Right lobe of liver (tissue), 4 donors: ENCODE measurements at regions not wholly inside any gene's neighbourhood (a gene's known extent, or its start where the extent isn't known, plus 50 kb on each side); places are given as distances from the start of the nearest gene placed in this dataset.

ENCODE experiments used
- CTCF ChIP-seq, 4 donors: fragments of 200-600 bp in 3 of 4; fragments of 450-650 bp in 1 of 4; IDR thresholded peaks; one replicate each; pipeline versions ENCODE4 v1.5.1 to v1.8.0; 2016 to 2022; ENCODE audit warnings: antibody characterized with exemption in 4 of 4, mild to moderate bottlenecking in 2 of 4
- POLR2A ChIP-seq: fragments of 450-650 bp; IDR thresholded peaks from one replicate; pipeline ENCODE4 v1.6.1; 2017; ENCODE audit warnings: antibody characterized with exemption, mild to moderate bottlenecking
- donor health status: DM: no; HTN: no; CAD: no.
- donor health status: DM: no; HTN: no; CAD: no.
- donor health status: DM: no; HTN: yes; CAD: no.

- TF ChIP-seq CTCF (IDR thresholded peaks at IDR 0.05): no peak
- no peak for TF ChIP-seq POLR2A
Measured at GRCh38 chr11:109783014-109783413, 310.2 kb upstream of the ZC3H12C start.
